ENCODE measurements at regions not wholly inside any gene's neighbourhood (a gene's known extent, or its start where the extent isn't known, plus 50 kb on each side); places are given as distances from the start of the nearest gene placed in this dataset.
"Not testable (repeated sequence)": the region's sequence is repeated elsewhere in the genome, so short reads cannot be mapped to it uniquely, and the experiment has no call there.

GRCh38 chr5:145014109-145014508, 821.0 kb downstream of the PRELID2 start:
- no peaks in the 10 kb centered on the region for H3K9me3 ChIP-seq
- H3K4me3 ChIP-seq = no peak overlapping the region
- H3K27me3 ChIP-seq = no peaks in the 10 kb centered on the region
- TF ChIP-seq CTCF (IDR thresholded peaks at IDR 0.05) = no peak
- no peaks in the 10 kb centered on the region for H3K4me1 ChIP-seq
- H3K36me3 ChIP-seq = no peaks in the 10 kb centered on the region
- DNase-seq (ENCODE audit: low spot score) = no peak
- H3K27ac ChIP-seq = no peak overlapping the region

- no peak for TF ChIP-seq CTCF (IDR thresholded peaks at IDR 0.05)
- no peak overlapping the region for H3K27ac ChIP-seq
Observed at GRCh38 chr5:145010834-145011233, 824.3 kb downstream of the PRELID2 start.

GRCh38 chr5:145008876-145009530, 826.1 kb downstream of the PRELID2 start:
- H3K36me3 ChIP-seq = no peaks in the 10 kb centered on the region
- no peak for DNase-seq (ENCODE audit: low spot score)

More at GRCh38 chr5:145010834-145011233, 824.3 kb downstream of the PRELID2 start:
- no peaks in the 10 kb centered on the region for H3K36me3 ChIP-seq
- H3K9me3 ChIP-seq = no peaks in the 10 kb centered on the region
- DNase-seq (ENCODE audit: low spot score) = no peak
- no peaks in the 10 kb centered on the region for H3K4me1 ChIP-seq
- no peaks in the 10 kb centered on the region for H3K27me3 ChIP-seq
- no peak overlapping the region for H3K4me3 ChIP-seq

GRCh38 chr5:144994356-144994755, 823.7 kb downstream of the KCTD16 start:
- not testable (repeated sequence) for H3K27ac ChIP-seq; H3K9me3 ChIP-seq; H3K36me3 ChIP-seq; H3K4me1 ChIP-seq; H3K4me3 ChIP-seq; H3K27me3 ChIP-seq; DNase-seq (ENCODE audit: low spot score)

More at GRCh38 chr5:145008876-145009530, 826.1 kb downstream of the PRELID2 start:
- Histone ChIP-seq H3K4me3 (no peak overlapping the region), H3K9me3 (no peaks in the 10 kb centered on the region), H3K27me3 (no peaks in the 10 kb centered on the region), H3K27ac (no peak overlapping the region), H3K4me1 (no peaks in the 10 kb centered on the region)
- TF ChIP-seq CTCF (IDR thresholded peaks at IDR 0.05) = no peak

- no peaks in the 10 kb centered on the region for H3K9me3 ChIP-seq
- no peak for DNase-seq (ENCODE audit: low spot score)
- TF ChIP-seq CTCF (IDR thresholded peaks at IDR 0.05) = no peak
Observed at GRCh38 chr5:144983101-144983500, 812.4 kb downstream of the KCTD16 start.

GRCh38 chr5:144979516-144980264, 809.0 kb downstream of the KCTD16 start:
- DNase-seq (ENCODE audit: low spot score) = no peak
- H3K27me3 ChIP-seq = no peaks in the 10 kb centered on the region
- no peak overlapping the region for H3K27ac ChIP-seq
- H3K4me3 ChIP-seq = no peak overlapping the region
- TF ChIP-seq CTCF (IDR thresholded peaks at IDR 0.05) = no peak
- H3K9me3 ChIP-seq = no peaks in the 10 kb centered on the region
- H3K36me3 ChIP-seq = no peaks in the 10 kb centered on the region
- no peaks in the 10 kb centered on the region for H3K4me1 ChIP-seq

More at GRCh38 chr5:144983101-144983500, 812.4 kb downstream of the KCTD16 start:
- Histone ChIP-seq H3K27me3 (no peaks in the 10 kb centered on the region), H3K36me3 (no peaks in the 10 kb centered on the region), H3K4me1 (no peaks in the 10 kb centered on the region), H3K27ac (no peak overlapping the region), H3K4me3 (no peak overlapping the region)

Data from right atrium auricular region (tissue), 2 donors.